BLaER1 (cell line): ENCODE measurements at regions not wholly inside any gene's neighbourhood (a gene's known extent, or its start where the extent isn't known, plus 50 kb on each side); places are given as distances from the start of the nearest gene placed in this dataset.

Source experiments
- H3K27ac ChIP-seq: shearing (Covaris generic); formaldehyde crosslinking; 2 replicates; pipeline ENCODE4 v1.8.1; 2022
- H3K27me3 ChIP-seq: shearing (Covaris generic); formaldehyde crosslinking; 2 replicates; pipeline ENCODE4 v1.8.1; 2022
- H3K36me3 ChIP-seq: shearing (Covaris generic); formaldehyde crosslinking; 2 replicates; pipeline ENCODE4 v1.8.1; 2022
- H3K4me1 ChIP-seq: shearing (Covaris generic); formaldehyde crosslinking; 2 replicates; pipeline ENCODE4 v1.8.1; 2022
- H3K4me2 ChIP-seq: shearing (Covaris generic); formaldehyde crosslinking; 2 replicates; pipeline ENCODE4 v1.8.1; 2022
- H3K4me3 ChIP-seq: shearing (Covaris generic); formaldehyde crosslinking; 2 replicates; pipeline ENCODE4 v1.8.1; 2022
- H3K9ac ChIP-seq: shearing (Covaris generic); formaldehyde crosslinking; 2 replicates; pipeline ENCODE4 v1.8.1; 2022
- H3K9me3 ChIP-seq: shearing (Covaris generic); formaldehyde crosslinking; 2 replicates; pipeline ENCODE4 v1.8.1; 2022
- H4K20me1 ChIP-seq: shearing (Covaris generic); formaldehyde crosslinking; 2 replicates; pipeline ENCODE4 v1.8.1; 2022
- Cebpa-rat ChIP-seq: shearing (Covaris generic); IDR thresholded peaks from 2 replicates; pipeline ENCODE4 v1.8.1; 2022

- H3K27ac ChIP-seq, result no peak overlapping the region
- no peak for TF ChIP-seq Cebpa-rat
- no peak overlapping the region for H3K4me3 ChIP-seq
- no peak overlapping the region for H3K9ac ChIP-seq
- H3K4me2 ChIP-seq, result no peak overlapping the region
- no peaks in the 10 kb centered on the region for H3K27me3 ChIP-seq
- no peaks in the 10 kb centered on the region; the same call in 1 of the 2 replicates for H4K20me1 ChIP-seq
- H3K9me3 ChIP-seq, result peaks cover 4% of the 10 kb centered on the region; the same call in 1 of the 2 replicates
- no peaks in the 10 kb centered on the region for H3K36me3 ChIP-seq
- H3K4me1 ChIP-seq, result no peaks in the 10 kb centered on the region
Observed at GRCh38 chr5:60490597-60491166, 209.3 kb downstream of the DEPDC1B start.

DNA sequence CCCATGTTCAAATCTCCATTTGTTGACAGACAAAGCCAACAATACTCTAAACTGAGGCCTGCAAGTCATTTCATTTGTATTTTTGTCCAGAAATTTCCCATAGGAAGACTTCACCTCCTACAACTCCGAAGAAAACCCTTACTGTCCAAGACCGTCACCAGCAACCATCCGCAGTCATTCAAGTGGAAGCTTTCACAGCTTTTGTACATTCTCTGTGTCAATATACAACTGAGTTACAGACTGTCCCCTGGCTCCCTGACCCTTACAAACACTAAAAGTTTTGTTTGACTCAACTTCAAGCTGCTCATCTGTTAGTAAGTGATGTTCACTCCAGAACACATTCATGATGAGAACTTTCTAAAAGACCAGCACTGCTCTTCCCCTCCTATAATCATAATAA, 210.1 kb downstream of the DEPDC1B start:
- H3K36me3 ChIP-seq, result no peaks in the 10 kb centered on the region
- no peak for TF ChIP-seq Cebpa-rat
- H3K27ac ChIP-seq, result no peak overlapping the region
- H3K4me3 ChIP-seq, result no peak overlapping the region
- H3K4me1 ChIP-seq, result no peaks in the 10 kb centered on the region
- no peaks in the 10 kb centered on the region; the same call in 1 of the 2 replicates for H4K20me1 ChIP-seq
- no peak overlapping the region for H3K4me2 ChIP-seq
- H3K9me3 ChIP-seq, result peaks cover 4% of the 10 kb centered on the region; the same call in 1 of the 2 replicates
- no peak overlapping the region for H3K9ac ChIP-seq
- H3K27me3 ChIP-seq, result no peaks in the 10 kb centered on the region

- no peak overlapping the region for H3K4me2 ChIP-seq
- H3K27me3 ChIP-seq, result no peaks in the 10 kb centered on the region
- no peak overlapping the region for H3K9ac ChIP-seq
- no peak for TF ChIP-seq Cebpa-rat
- no peak overlapping the region for H3K4me3 ChIP-seq
- H3K36me3 ChIP-seq, result no peaks in the 10 kb centered on the region
- peaks cover 4% of the 10 kb centered on the region; the same call in 1 of the 2 replicates for H3K9me3 ChIP-seq
- H3K27ac ChIP-seq, result no peak overlapping the region
- no peaks in the 10 kb centered on the region; the same call in 1 of the 2 replicates for H4K20me1 ChIP-seq
- H3K4me1 ChIP-seq, result no peaks in the 10 kb centered on the region
Observed at GRCh38 chr5:60489377-60489776, 210.6 kb downstream of the DEPDC1B start.

GRCh38 chr5:60488466-60489130, 211.4 kb downstream of the DEPDC1B start:
- TF ChIP-seq Cebpa-rat, result no peak
- H3K4me1 ChIP-seq, result no peaks in the 10 kb centered on the region
- no peaks in the 10 kb centered on the region for H3K36me3 ChIP-seq
- H3K4me2 ChIP-seq, result no peak overlapping the region
- no peaks in the 10 kb centered on the region for H3K27me3 ChIP-seq
- H3K9ac ChIP-seq, result no peak overlapping the region
- no peak overlapping the region for H3K27ac ChIP-seq
- peaks cover 4% of the 10 kb centered on the region; the same call in 1 of the 2 replicates for H3K9me3 ChIP-seq
- no peaks in the 10 kb centered on the region; the same call in 1 of the 2 replicates for H4K20me1 ChIP-seq
- H3K4me3 ChIP-seq, result no peak overlapping the region

DNA sequence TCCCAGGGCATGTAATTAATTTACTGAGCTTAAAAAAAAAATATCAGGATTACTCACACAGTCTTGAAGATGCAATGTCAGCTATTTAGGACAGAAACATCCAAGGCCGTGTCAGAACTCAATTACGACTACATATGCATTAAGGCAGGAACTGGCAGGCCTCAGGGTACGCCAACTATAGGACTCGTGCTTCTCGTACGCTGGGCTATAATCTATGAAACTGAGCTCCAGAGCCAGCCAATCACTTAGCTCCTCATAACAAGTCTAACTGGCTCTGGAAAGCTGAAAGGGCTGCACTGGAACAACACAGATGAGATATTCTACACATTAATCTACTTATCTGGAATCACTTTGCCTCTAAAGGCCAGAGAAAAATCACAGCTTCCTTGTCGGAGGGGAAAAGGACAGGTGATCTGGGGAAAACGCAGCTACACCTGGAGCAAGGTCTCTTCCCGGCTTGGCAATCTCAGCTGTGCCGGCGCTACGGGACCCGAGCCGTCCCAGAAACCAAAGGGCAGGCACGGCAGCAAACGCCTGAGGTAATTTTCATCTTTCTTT, 212.0 kb downstream of the DEPDC1B start:
- H3K36me3 ChIP-seq, result no peaks in the 10 kb centered on the region
- H3K4me2 ChIP-seq, result no peak overlapping the region
- no peak overlapping the region for H3K4me3 ChIP-seq
- no peaks in the 10 kb centered on the region for H3K4me1 ChIP-seq
- H3K9me3 ChIP-seq, result peaks cover 4% of the 10 kb centered on the region; the same call in 1 of the 2 replicates
- no peaks in the 10 kb centered on the region for H3K27me3 ChIP-seq
- TF ChIP-seq Cebpa-rat, result no peak
- no peaks in the 10 kb centered on the region; the same call in 1 of the 2 replicates for H4K20me1 ChIP-seq
- no peak overlapping the region for H3K9ac ChIP-seq
- H3K27ac ChIP-seq, result no peak overlapping the region

DNA sequence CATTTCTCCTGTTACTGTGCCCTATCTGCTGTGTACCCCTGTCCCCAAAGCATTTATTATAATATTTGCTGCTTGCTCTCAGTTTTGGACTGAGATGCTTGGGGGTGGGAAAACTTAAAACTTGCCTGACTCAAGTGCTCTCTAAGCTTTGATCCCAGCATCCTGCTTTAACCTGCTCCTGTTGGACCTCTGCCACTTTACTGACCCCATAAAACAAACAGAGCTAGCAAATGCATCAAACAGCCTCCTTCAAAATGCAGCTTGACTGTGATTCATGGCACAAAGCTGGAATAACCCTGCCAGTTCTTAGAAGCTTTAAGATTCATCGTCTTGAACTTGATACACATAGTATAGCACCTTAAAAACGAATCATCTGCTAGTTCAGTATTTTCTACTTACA, 212.5 kb downstream of the DEPDC1B start:
- peaks cover 4% of the 10 kb centered on the region; the same call in 1 of the 2 replicates for H3K9me3 ChIP-seq
- H3K27me3 ChIP-seq, result no peaks in the 10 kb centered on the region
- TF ChIP-seq Cebpa-rat, result no peak
- no peak overlapping the region for H3K9ac ChIP-seq
- no peak overlapping the region for H3K27ac ChIP-seq
- H3K4me2 ChIP-seq, result no peak overlapping the region
- no peak overlapping the region for H3K4me3 ChIP-seq
- no peaks in the 10 kb centered on the region; the same call in 1 of the 2 replicates for H4K20me1 ChIP-seq
- no peaks in the 10 kb centered on the region for H3K36me3 ChIP-seq
- no peaks in the 10 kb centered on the region for H3K4me1 ChIP-seq

GRCh38 chr5:60485361-60485760, 214.6 kb downstream of the DEPDC1B start:
- TF ChIP-seq Cebpa-rat, result no peak
- H3K4me3 ChIP-seq, result no peak overlapping the region

DNA sequence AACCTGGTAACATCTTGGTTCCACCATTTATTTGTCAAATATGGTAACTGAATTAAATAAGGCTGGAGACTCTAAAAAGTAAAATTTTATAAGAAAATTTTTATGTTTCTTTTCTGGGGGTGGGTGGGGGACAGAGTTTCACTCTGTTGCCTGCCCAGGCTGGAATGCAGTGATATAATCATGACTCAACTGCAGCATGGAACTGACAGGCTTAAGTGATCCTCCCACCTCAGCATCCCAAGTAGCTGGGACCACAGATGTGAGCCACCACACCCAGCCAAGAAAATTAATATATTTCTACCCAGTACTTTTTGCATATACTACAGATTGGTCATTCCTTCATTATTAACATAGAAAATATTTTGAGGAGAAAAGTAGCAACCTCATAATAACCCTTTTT, 216.9 kb downstream of the DEPDC1B start:
- Histone ChIP-seq H3K27ac (no peak overlapping the region), H3K27me3 (no peaks in the 10 kb centered on the region), H3K9me3 (no peaks in the 10 kb centered on the region), H3K9ac (no peak overlapping the region), H3K4me1 (no peaks in the 10 kb centered on the region), H3K4me3 (no peak overlapping the region), H4K20me1 (no peaks in the 10 kb centered on the region; the same call in 1 of the 2 replicates), H3K4me2 (no peak overlapping the region), H3K36me3 (no peaks in the 10 kb centered on the region)
- TF ChIP-seq Cebpa-rat, result no peak

More at GRCh38 chr5:60485361-60485760, 214.6 kb downstream of the DEPDC1B start:
- Histone ChIP-seq H3K4me1 (no peaks in the 10 kb centered on the region), H3K27ac (no peak overlapping the region), H3K4me2 (no peak overlapping the region), H4K20me1 (no peaks in the 10 kb centered on the region; the same call in 1 of the 2 replicates), H3K9ac (no peak overlapping the region), H3K36me3 (no peaks in the 10 kb centered on the region), H3K9me3 (no peaks in the 10 kb centered on the region), H3K27me3 (no peaks in the 10 kb centered on the region)

DNA sequence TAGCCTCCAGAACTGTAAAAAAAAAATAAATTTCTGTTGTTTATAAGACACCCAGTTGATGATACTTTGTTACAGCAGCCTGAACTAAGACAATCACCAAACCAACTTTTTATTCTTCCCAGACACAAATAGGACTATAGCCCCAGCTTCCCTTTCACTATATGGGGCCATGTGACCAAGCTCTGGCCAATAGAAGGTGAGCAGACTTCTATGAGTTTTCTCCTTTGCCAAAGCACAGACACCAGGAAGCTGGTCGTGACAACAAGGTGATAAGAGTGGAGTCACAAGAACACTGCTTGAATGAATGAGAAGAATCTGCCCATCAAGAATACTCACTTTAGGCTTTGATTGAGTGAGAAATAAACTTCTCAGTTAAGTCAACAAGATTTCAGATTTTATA, 217.7 kb downstream of the DEPDC1B start:
- Histone ChIP-seq H3K4me3 (no peak overlapping the region), H3K27ac (no peak overlapping the region), H3K27me3 (no peaks in the 10 kb centered on the region), H3K36me3 (no peaks in the 10 kb centered on the region), H3K4me2 (no peak overlapping the region), H3K9ac (no peak overlapping the region), H3K4me1 (no peaks in the 10 kb centered on the region), H4K20me1 (no peaks in the 10 kb centered on the region; the same call in 1 of the 2 replicates), H3K9me3 (peaks cover 4% of the 10 kb centered on the region; the same call in 1 of the 2 replicates)
- TF ChIP-seq Cebpa-rat, result no peak

GRCh38 chr5:60479542-60479941, 220.4 kb downstream of the DEPDC1B start:
- peaks cover 4% of the 10 kb centered on the region; the same call in 1 of the 2 replicates for H3K9me3 ChIP-seq
- H3K4me3 ChIP-seq, result no peak overlapping the region
- H3K4me2 ChIP-seq, result no peak overlapping the region
- no peak overlapping the region for H3K9ac ChIP-seq
- H3K27ac ChIP-seq, result no peak overlapping the region
- no peaks in the 10 kb centered on the region for H3K27me3 ChIP-seq
- H3K4me1 ChIP-seq, result no peaks in the 10 kb centered on the region
- no peak for TF ChIP-seq Cebpa-rat
- no peaks in the 10 kb centered on the region for H3K36me3 ChIP-seq
- H4K20me1 ChIP-seq, result no peaks in the 10 kb centered on the region
